NT2/D1 (cell line): ENCODE measurements at regions not wholly inside any gene's neighbourhood (a gene's known extent, or its start where the extent isn't known, plus 50 kb on each side); places are given as distances from the start of the nearest gene placed in this dataset.

ENCODE experiments used
- SUZ12 ChIP-seq: IDR thresholded peaks from 2 replicates; pipeline ENCODE4 v1.6.1; 2011; ENCODE audit not compliant: insufficient read length, insufficient read depth; ENCODE audit errors: extremely low read depth
- YY1 ChIP-seq: IDR thresholded peaks from 2 replicates; pipeline ENCODE4 v1.6.1; 2011; ENCODE audit not compliant: insufficient read length, insufficient read depth
- ZNF274 ChIP-seq: IDR thresholded peaks from 2 replicates; pipeline ENCODE4 v1.6.1; 2011; ENCODE audit warnings: mild to moderate bottlenecking, low read depth, low read length

GRCh38 chr6:121826156-121826810 is 390.8 kb downstream of the GJA1 start:
- no peak for TF ChIP-seq ZNF274
- no peak for TF ChIP-seq YY1
- TF ChIP-seq SUZ12, result no peak
